Uterus (tissue), 2 donors: ENCODE measurements at regions not wholly inside any gene's neighbourhood (a gene's known extent, or its start where the extent isn't known, plus 50 kb on each side); places are given as distances from the start of the nearest gene placed in this dataset.
"Not testable (repeated sequence)": the region's sequence is repeated elsewhere in the genome, so short reads cannot be mapped to it uniquely, and the experiment has no call there.

Experiments
- CTCF ChIP-seq, 4 experiments: fragments of 200-600 bp in 2 of 4; fragments of 450-650 bp in 2 of 4; sonication (generic) in 2 of 4; IDR thresholded peaks; one replicate each; pipeline ENCODE4 v1.5.1; 2016 to 2019; ENCODE audit warnings: antibody characterized with exemption in 4 of 4, mild to moderate bottlenecking in 2 of 4, moderate library complexity in 1 of 4
- POLR2A ChIP-seq, 2 donors: fragments of 450-650 bp; IDR thresholded peaks; one replicate each; pipeline ENCODE4 v1.6.1; 2016; ENCODE audit warnings: antibody characterized with exemption in 2 of 2, mild to moderate bottlenecking in 1 of 2, moderate library complexity in 1 of 2

DNA sequence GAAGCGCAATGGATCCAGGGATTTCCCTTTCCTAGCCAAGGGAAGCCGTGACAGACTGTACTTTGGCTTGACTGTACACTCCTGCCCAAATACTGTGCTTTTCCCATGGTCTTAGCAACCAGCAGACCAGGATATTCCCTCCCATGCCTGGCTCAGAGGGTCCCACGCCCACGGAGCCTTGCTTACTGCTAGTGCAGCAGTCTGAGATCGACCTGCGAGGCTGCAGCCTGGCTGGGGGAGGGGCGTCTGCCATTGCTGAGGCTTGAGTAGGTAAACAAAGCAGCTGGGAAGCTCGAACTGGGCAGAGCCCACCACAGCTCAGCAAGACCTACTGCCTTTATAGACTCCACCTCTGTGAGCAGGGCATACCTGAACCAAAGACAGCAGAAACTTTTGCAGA lies 155.4 kb downstream of the JRKL start:
- not testable (repeated sequence) for TF ChIP-seq POLR2A, CTCF (IDR thresholded peaks at IDR 0.05)
